ENCODE measurements at regions not wholly inside any gene's neighbourhood (a gene's known extent, or its start where the extent isn't known, plus 50 kb on each side); places are given as distances from the start of the nearest gene placed in this dataset.

GRCh38 chr6:54515713-54516112, 207.5 kb downstream of the TINAG start:
- TF ChIP-seq CTCF (IDR thresholded peaks at IDR 0.05) (no peak), POLR2A (IDR thresholded peaks at IDR 0.05) (no peak)

All from upper lobe of left lung (tissue), 4 donors.